Kidney epithelial cell (primary cell): ENCODE measurements at regions not wholly inside any gene's neighbourhood (a gene's known extent, or its start where the extent isn't known, plus 50 kb on each side); places are given as distances from the start of the nearest gene placed in this dataset.

Source experiments
- DNase-seq: peaks from one replicate; pipeline ENCODE4 v3.0.0-alpha.2; 2010; ENCODE audit warnings: low read depth
- H3K27me3 ChIP-seq: 2 replicates; pipeline ENCODE4 v1.6.0; 2011; ENCODE audit warnings: low read length; ENCODE audit not compliant: control insufficient read depth, insufficient read depth
- H3K36me3 ChIP-seq: 2 replicates; pipeline ENCODE4 v1.5.1; 2011; ENCODE audit warnings: low read length; ENCODE audit not compliant: control insufficient read depth, insufficient read depth
- H3K4me3 ChIP-seq: 2 replicates; pipeline ENCODE4 v1.5.1; 2011; ENCODE audit warnings: low read depth, mild to moderate bottlenecking, control low read depth, low read length
- TF ChIP-seq, protein P1 (sequence below): IDR thresholded peaks from 2 replicates; pipeline ENCODE4 v1.5.1; 2011; ENCODE audit warnings: mild to moderate bottlenecking, moderate library complexity, low read length, control low read depth, inconsistent platforms; ENCODE audit not compliant: insufficient read depth, poor library complexity, severe bottlenecking

- no peaks in the 10 kb centered on the region for H3K27me3 ChIP-seq
- no peak for DNase-seq
- H3K36me3 ChIP-seq, result no peaks in the 10 kb centered on the region
- H3K4me3 ChIP-seq, result no peak overlapping the region
- TF ChIP-seq, protein P1, sequence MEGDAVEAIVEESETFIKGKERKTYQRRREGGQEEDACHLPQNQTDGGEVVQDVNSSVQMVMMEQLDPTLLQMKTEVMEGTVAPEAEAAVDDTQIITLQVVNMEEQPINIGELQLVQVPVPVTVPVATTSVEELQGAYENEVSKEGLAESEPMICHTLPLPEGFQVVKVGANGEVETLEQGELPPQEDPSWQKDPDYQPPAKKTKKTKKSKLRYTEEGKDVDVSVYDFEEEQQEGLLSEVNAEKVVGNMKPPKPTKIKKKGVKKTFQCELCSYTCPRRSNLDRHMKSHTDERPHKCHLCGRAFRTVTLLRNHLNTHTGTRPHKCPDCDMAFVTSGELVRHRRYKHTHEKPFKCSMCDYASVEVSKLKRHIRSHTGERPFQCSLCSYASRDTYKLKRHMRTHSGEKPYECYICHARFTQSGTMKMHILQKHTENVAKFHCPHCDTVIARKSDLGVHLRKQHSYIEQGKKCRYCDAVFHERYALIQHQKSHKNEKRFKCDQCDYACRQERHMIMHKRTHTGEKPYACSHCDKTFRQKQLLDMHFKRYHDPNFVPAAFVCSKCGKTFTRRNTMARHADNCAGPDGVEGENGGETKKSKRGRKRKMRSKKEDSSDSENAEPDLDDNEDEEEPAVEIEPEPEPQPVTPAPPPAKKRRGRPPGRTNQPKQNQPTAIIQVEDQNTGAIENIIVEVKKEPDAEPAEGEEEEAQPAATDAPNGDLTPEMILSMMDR, result no peak
These were observed 418.3 kb downstream of the GPAM start for GRCh38 chr10:111765216-111765615.

DNA sequence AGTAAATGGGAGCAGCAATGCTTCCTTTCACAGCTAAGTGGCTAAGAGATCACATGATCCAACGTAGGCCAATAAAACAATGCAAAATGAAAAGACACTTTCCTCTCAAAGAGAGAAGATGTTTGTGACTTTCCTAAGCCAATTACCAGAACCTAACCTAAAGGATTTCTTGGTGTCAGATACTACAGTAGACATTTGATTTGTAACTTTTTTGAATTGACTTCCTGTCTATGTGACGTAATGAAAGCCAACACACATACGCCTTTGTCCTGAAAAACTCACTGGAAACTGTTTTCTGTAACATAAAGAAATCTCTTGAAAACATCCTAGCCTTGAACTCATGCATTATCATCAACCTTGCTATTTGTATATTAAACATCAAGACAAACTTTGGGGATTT, 417.1 kb downstream of the GPAM start:
- no peaks in the 10 kb centered on the region for H3K36me3 ChIP-seq
- H3K4me3 ChIP-seq, result no peak overlapping the region
- TF ChIP-seq, protein P1, result no peak
- DNase-seq, result no peak
- H3K27me3 ChIP-seq, result no peaks in the 10 kb centered on the region

DNA sequence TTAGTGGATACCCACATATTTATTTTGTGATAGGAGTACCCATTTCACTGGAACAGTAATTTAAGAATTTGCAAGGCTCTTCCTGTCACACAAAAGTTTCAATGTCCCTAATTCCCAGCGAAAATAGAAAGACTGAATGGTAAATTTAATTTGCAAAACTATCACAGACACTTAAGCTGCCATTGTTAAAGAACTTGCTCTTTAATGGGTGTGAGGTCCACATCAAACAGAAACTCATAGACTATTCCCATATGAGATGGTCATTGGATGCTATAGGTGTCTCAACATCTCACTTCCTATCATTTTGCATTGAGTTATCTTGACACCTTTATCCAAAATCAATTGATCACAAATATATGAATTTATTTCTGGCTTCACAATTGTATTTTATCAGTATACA, 415.9 kb downstream of the GPAM start:
- H3K4me3 ChIP-seq, result no peak overlapping the region
- no peaks in the 10 kb centered on the region for H3K36me3 ChIP-seq
- DNase-seq, result no peak
- no peaks in the 10 kb centered on the region for H3K27me3 ChIP-seq
- TF ChIP-seq, protein P1, result no peak

DNA sequence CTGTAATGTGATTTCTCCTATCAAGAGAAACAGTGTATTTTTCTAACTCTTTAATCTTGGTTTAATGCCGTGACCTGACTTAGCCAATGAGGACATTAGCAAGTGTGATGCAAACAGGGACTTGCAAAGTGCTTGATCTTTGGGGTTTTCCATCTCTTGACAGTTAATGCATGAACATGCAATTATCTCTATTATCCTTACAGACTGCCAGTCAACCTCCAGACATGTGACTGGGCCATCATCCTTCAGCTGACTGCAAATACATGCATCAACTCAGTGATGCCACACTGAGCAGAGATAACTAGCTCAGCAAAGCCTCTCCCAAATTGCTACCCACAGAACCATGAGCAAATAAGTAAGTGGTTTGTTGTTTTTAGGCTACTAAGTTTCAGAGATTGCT, 409.6 kb downstream of the GPAM start:
- H3K4me3 ChIP-seq, result no peak overlapping the region
- no peak for DNase-seq
- H3K27me3 ChIP-seq, result no peaks in the 10 kb centered on the region
- TF ChIP-seq, protein P1, result no peak
- H3K36me3 ChIP-seq, result no peaks in the 10 kb centered on the region

- H3K4me3 ChIP-seq, result no peak overlapping the region
- H3K27me3 ChIP-seq, result no peaks in the 10 kb centered on the region
- TF ChIP-seq, protein P1, result no peak
- no peaks in the 10 kb centered on the region for H3K36me3 ChIP-seq
- no peak for DNase-seq
These were observed 409.1 kb downstream of the GPAM start for GRCh38 chr10:111774486-111774885.

DNA sequence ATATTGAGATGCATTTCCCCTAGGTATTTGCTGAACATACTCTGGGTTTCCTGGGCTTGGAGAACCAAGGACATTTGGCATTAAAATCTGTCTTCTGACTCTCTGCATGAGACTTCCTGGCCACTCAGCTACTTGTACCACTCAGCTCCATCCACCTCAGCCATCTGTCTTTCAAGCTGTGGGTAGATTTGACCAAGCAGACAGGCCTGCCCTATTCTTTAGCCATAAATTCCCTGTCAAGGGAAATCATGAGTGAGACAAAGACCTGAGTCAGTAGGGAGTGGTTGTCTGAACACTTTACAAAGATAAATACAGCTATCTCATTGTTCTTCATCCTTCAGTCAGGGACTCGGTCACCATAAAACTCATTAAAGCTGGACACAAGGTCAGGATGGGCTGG, 399.1 kb downstream of the GPAM start:
- H3K36me3 ChIP-seq, result no peaks in the 10 kb centered on the region
- TF ChIP-seq, protein P1, result no peak
- no peaks in the 10 kb centered on the region for H3K27me3 ChIP-seq
- no peak overlapping the region for H3K4me3 ChIP-seq
- no peak for DNase-seq
